NCI-H1694 (cell line): ENCODE measurements at regions not wholly inside any gene's neighbourhood (a gene's known extent, or its start where the extent isn't known, plus 50 kb on each side); places are given as distances from the start of the nearest gene placed in this dataset.

Source experiments
- DNase-seq: peaks from one replicate; lab custom pipeline; 2025; lab: John Stamatoyannopoulos, UW

DNA sequence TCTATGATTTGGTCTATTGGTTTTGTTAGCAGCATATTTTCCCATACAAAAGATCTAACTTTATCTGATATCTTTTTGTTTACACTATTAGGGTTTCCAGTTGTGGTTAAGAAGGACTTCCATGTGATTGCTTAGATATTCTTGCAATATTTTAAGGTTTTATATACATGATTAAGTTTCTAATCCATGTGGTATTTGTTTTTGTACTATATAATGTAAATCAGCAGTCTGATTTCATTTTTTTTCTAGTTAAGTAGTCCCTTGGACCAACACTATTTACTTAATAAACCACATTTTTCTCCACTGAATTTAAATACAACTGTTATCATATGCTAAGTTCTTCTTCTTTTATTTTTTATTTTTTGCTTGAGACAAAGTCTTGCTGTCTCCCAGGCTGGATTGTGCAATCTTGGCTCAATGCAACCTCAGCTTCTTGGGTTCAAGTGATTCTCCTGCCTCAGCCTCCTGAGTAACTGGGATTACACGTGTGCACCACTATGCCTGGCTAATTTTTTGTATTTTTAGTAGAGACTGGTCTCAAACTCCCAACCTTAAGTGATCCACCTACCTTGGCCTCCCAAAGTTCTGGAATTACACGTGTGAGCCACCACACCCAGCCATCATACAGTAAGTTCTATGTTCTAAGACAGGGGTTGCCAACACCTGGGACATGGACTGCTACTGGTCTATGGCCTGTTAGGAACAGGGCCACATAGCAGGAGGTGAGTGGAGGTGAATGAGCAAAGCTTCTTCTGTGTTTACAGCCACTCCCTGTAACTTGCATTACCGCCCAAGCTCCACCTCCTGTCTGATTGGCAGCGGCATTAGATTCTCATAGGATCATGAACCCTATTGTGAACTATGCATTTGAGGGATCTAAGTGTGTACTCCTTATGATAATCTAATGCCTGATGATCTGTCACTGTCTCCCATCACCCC lies 58.5 kb upstream of the RAB27B start:
- no peak for DNase-seq

DNA sequence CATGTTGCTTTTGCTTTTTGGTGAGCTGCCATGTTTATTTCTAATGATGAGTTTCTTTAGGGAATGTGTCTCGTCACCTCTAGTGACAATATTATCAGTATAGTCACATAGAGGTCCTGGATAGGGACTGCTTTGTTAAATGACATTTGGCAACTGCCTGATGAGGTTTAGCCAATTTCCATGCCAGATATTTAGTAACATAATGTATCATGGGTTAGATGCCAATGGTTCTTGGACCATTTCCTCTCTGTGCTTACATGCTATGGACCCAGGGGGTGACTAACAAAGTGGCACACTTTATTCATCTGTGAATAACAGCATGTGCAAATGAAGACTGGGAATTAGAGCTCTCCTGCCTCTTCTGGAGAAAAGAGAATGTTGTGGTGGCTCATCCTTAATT lies 56.2 kb upstream of the RAB27B start:
- no peak for DNase-seq

DNA sequence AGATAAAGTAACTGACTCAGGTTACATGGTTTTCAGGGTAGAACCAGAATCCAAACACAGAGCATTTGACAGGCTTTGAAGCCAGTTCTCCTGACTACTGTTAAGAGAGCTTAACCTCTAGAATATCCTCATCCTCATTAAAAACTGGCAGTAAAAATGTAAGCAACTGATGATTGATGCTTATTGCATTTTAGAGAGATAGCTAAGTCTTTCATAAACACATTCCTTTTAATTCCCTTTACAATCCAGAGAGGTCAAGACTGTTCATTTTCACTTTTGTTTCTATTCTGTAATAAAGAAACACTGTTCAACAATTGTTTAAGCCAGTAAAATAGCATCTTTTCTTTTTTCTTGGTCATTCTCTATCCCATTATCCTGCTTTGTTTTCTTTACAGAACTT lies 53.9 kb upstream of the RAB27B start:
- DNase-seq = no peak

DNA sequence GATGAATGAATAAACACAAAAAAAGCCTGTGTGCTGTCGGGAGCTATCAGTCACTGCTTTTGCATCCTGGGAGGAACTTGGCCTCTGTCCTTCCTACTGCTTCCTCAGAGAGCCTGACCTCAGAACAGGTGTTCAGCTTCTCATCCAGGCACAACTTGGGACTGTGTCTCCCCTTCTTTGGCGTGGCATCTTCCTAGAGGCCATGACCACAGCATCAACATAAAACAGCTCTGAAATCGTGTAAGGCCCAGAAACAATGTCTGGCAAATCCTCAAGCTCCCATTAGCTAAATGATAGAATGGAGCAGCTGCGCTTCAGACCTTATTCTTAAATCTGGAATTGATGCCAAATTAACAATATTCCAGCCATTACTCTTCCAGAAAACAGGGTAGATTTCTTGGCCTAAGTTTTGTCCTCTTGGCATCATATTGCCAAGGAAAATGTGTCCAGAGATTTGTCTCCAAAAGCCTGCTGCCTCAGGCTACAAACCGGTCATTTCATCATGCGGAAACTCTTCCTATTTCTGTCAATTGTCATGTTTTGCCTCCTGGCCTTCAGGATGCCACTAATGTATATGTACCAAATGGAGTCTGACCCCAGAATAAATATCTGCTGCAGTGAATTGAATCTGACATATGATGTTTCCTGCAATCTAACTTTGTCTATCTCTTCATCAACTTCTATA lies 53.2 kb upstream of the RAB27B start:
- no peak for DNase-seq

DNA sequence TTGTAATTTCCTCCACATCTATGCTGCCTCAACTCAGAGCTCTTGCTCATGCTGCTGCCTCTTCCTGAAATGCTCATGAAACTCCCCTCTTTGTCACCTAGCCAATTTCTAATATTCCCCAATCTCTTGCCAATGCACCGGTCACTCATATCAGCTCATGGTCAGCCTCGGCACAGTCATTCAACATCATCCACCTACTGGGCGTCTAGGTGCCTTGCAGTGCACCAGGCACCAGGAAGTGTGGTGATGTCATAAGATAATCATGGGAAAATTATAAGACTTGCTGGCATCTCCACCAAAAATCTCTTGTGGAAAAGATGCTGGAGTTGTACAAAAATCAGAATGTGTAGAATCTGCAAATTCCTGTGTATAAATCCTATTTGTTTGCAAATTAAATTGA lies 52.6 kb upstream of the RAB27B start:
- no peak for DNase-seq

DNA sequence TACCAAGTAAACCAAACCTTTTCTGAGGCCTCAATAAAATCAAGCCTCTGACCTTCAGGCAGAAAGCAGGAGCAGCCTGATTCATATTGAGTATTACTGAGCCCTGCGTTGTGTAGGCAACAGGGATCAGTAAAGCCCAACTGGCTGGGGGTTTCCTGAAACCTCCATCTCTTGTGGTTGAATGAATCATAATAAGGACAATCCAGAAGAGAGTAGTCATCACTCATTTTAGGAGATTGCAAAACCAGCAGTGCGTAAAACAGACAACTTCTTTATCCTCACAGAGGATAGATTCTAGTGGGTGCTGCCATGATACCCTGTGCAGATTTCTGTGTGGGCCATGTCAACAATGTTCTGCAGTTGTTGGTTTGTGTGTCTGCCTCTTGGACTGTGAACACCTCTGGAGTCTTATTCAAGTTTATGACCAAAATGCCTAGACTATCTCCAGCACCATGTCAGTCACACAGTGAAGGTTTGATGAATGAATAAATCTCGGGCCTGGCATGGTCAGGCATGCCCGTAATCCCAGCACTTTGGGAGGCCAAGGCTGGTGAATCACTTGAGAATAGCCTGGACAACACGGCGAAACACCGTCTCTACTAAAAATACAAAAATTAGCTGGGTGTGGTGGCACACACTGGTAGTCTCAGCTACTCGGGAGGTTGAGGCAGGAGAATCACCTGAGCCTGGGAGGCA lies 51.8 kb upstream of the RAB27B start:
- DNase-seq = no peak

DNA sequence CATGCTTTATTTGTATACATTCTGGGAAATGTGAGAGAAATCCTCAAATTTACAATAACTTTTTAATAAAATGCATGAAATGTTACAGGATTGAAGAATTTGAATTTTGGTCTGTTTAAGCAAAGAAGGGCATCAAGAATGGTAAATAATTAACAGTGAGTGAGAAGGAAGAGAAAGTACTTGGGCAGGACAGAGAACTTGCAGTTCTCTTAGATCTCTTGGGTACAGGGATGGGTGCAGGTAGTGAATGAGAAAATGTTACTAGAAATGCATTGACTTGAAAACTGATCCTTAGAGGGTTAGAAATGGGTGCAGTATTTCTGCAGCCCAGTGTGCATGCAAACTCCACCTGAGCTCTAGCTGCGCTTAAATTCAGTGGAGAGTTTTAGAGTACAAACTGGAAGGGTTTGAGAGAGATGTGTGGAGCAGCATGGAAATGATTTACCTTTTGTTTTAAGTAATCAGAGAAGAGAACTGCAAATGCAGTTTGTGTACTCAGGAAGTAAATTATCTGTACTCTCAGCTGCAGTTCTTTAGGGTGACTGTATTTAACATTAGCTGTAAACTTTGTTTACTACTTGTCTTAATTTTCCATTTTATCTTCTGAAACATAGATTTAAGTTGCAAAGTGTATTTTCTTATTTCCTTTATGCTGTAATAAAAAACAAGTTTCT lies 51.0 kb upstream of the RAB27B start:
- DNase-seq = no peak

DNA sequence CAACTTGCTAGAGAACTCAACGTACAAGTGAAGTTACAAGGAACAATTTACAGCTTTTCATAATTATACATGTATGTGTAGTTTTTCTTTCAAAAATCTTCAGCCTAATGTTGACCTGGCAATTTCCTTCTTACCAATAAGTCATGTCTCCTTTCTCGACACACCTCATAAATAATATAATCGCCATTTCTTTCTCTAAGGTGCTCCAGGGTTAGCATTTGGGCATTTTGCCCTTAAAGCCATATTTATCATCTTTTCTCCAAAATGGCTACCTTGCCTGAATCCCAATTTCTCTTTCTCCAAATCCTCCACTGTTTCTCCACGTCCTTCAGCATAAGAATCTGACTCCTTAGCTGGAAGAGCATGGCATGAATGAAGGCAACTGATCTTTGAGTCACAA lies 50.3 kb upstream of the RAB27B start:
- DNase-seq = no peak
